Peyer's patch (tissue), 4 donors: ENCODE measurements at regions not wholly inside any gene's neighbourhood (a gene's known extent, or its start where the extent isn't known, plus 50 kb on each side); places are given as distances from the start of the nearest gene placed in this dataset.

Source experiments
- DNase-seq, 3 donors: peaks; one replicate each; pipeline ENCODE4 v3.0.0-alpha.2; 2017 to 2019
- H3K27ac ChIP-seq, 4 donors: fragments of 200-600 bp; sonication (generic); one replicate each; pipeline ENCODE4 v1.5.1; 2016 to 2019
- H3K27me3 ChIP-seq, 2 donors: fragments of 200-600 bp; sonication (generic); one replicate each; pipeline ENCODE4 v1.5.1; 2019
- H3K36me3 ChIP-seq, 3 donors: fragments of 200-600 bp; sonication (generic); one replicate each; pipeline ENCODE4 v1.5.1; 2016 to 2019
- H3K4me1 ChIP-seq, 4 donors: fragments of 200-600 bp; sonication (generic); one replicate each; pipeline ENCODE4 v1.5.1; 2016 to 2019
- H3K4me3 ChIP-seq, 4 donors: fragments of 200-600 bp; sonication (generic); 1 replicate in 3 of 4; 2 replicates in 1 of 4; pipeline ENCODE4 v1.5.1; 2016 to 2019; ENCODE audit warnings: mild to moderate bottlenecking in 1 of 4
- H3K9me3 ChIP-seq, 4 donors: fragments of 200-600 bp; sonication (generic); one replicate each; pipeline ENCODE4 v1.5.1; 2016 to 2019; ENCODE audit warnings: mild to moderate bottlenecking in 1 of 4
- POLR2A ChIP-seq, 2 donors: fragments of 450-650 bp; IDR thresholded peaks; one replicate each; pipeline ENCODE4 v1.5.1; 2017; ENCODE audit warnings: antibody characterized with exemption in 2 of 2, mild to moderate bottlenecking in 2 of 2, moderate library complexity in 2 of 2
- TF ChIP-seq, protein P1 (sequence below), 6 experiments: fragments of 450-650 bp in 4 of 6; fragments of 200-600 bp in 2 of 6; sonication (generic) in 1 of 6; IDR thresholded peaks; one replicate each; pipeline ENCODE4 v1.5.1; 2017 to 2019; ENCODE audit warnings: antibody characterized with exemption in 6 of 6, mild to moderate bottlenecking in 3 of 6, moderate library complexity in 1 of 6

DNA sequence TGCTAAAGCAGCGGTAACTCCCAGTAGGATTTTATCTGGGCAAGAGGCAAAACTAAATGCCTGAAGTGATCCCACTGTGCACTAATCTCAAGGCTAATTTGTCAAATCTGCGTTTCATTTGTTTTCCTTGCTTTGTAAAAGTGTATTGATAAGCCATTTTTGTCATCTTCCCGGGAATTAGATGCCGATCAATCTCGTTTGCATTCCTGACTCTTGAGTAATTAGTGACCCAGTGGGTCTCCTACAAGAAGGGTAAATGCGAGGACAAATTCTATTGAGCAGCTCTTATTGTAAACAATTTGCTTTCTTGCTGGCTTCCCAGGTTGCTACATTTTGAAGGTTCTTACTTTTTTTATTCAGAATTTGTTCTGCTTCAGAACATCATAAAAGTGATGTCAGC, 129.7 kb downstream of the EFNB2 start:
- no peak overlapping the region for H3K4me3 ChIP-seq

DNA sequence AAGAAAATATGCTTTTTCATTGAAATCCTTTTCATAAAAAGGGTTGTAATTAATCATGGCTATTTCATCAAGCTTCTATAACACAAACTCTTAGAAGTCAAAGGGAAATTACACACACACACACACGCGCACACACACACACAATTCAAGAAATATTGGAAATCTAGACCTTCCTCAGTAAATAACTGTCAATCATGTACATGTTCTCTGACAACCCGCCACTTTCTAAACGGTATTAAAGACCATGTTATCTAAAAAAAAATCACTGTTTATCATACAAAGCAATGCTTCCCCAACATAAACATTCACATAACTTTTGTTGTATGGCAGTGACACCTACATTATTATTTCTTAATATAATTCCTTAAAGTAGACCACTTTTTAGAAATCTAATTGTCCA, 132.2 kb downstream of the EFNB2 start:
- no peak for TF ChIP-seq POLR2A (IDR thresholded peaks at IDR 0.05)
- TF ChIP-seq, protein P1, sequence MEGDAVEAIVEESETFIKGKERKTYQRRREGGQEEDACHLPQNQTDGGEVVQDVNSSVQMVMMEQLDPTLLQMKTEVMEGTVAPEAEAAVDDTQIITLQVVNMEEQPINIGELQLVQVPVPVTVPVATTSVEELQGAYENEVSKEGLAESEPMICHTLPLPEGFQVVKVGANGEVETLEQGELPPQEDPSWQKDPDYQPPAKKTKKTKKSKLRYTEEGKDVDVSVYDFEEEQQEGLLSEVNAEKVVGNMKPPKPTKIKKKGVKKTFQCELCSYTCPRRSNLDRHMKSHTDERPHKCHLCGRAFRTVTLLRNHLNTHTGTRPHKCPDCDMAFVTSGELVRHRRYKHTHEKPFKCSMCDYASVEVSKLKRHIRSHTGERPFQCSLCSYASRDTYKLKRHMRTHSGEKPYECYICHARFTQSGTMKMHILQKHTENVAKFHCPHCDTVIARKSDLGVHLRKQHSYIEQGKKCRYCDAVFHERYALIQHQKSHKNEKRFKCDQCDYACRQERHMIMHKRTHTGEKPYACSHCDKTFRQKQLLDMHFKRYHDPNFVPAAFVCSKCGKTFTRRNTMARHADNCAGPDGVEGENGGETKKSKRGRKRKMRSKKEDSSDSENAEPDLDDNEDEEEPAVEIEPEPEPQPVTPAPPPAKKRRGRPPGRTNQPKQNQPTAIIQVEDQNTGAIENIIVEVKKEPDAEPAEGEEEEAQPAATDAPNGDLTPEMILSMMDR (IDR thresholded peaks at IDR 0.05): no peak
- no peaks in the 10 kb centered on the region for H3K36me3 ChIP-seq

More for the DNA sequence above, 129.7 kb downstream of the EFNB2 start:
- Histone ChIP-seq H3K36me3 (no peaks in the 10 kb centered on the region), H3K27me3 (no peaks in the 10 kb centered on the region), H3K4me1 (no peaks in the 10 kb centered on the region), H3K27ac (no peak overlapping the region), H3K9me3 (no peaks in the 10 kb centered on the region)
- no peak for DNase-seq
- no peak for TF ChIP-seq POLR2A (IDR thresholded peaks at IDR 0.05)
- TF ChIP-seq, protein P1 (IDR thresholded peaks at IDR 0.05): no peak

DNA sequence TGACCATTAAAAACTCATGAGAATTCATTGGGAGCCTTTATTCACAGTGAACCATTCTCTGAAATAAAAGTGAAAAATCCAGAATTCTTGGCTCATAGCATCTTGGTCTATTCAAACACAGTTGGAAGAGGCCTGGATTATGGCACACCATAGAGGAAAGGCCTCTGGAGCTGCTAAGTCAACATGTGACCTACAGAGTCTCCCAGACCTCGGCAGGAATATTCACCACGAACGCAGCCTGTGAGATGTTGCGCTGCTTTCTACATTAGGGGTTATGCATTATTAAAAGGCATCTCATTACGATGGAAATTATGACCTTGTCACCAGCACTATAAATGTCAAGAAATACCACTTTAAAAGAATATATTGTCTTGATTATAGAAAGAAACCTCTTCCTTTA, 132.6 kb downstream of the EFNB2 start:
- DNase-seq: no peak
- H3K9me3 ChIP-seq: no peaks in the 10 kb centered on the region
- H3K4me1 ChIP-seq: no peaks in the 10 kb centered on the region
- H3K27ac ChIP-seq: no peak overlapping the region
- no peaks in the 10 kb centered on the region for H3K27me3 ChIP-seq
- H3K4me3 ChIP-seq: no peak overlapping the region
- H3K36me3 ChIP-seq: no peaks in the 10 kb centered on the region
- TF ChIP-seq, protein P1 (IDR thresholded peaks at IDR 0.05): no peak
- no peak for TF ChIP-seq POLR2A (IDR thresholded peaks at IDR 0.05)

More for the DNA sequence above, 132.2 kb downstream of the EFNB2 start:
- Histone ChIP-seq H3K27ac (no peak overlapping the region), H3K4me1 (no peaks in the 10 kb centered on the region), H3K9me3 (no peaks in the 10 kb centered on the region), H3K4me3 (no peak overlapping the region), H3K27me3 (no peaks in the 10 kb centered on the region)
- no peak for DNase-seq

DNA sequence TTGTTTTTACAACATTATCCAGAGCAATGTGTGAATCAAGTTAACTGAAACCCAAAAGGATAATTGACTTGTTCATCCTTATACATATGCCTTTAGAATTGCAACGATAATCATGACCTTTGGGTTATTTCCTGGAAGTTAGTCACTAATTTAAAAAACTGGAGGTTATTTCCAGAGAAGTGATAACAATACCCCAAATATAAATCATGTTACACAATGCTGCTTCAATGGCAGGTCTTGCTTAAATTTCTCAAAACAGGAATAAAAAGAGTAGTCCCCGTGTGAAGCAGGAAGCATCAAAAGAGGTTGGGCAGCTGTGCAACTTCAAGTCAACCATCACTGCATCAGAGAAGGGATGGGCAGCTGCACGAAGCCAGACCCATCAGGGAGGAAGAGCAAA, 134.4 kb downstream of the EFNB2 start:
- no peak for TF ChIP-seq POLR2A (IDR thresholded peaks at IDR 0.05)
- TF ChIP-seq, protein P1 (IDR thresholded peaks at IDR 0.05): no peak
- H3K4me3 ChIP-seq: no peak overlapping the region
- H3K27me3 ChIP-seq: no peaks in the 10 kb centered on the region
- no peaks in the 10 kb centered on the region for H3K36me3 ChIP-seq
- DNase-seq: no peak
- no peaks in the 10 kb centered on the region for H3K4me1 ChIP-seq
- H3K27ac ChIP-seq: no peak overlapping the region
- H3K9me3 ChIP-seq: no peaks in the 10 kb centered on the region

DNA sequence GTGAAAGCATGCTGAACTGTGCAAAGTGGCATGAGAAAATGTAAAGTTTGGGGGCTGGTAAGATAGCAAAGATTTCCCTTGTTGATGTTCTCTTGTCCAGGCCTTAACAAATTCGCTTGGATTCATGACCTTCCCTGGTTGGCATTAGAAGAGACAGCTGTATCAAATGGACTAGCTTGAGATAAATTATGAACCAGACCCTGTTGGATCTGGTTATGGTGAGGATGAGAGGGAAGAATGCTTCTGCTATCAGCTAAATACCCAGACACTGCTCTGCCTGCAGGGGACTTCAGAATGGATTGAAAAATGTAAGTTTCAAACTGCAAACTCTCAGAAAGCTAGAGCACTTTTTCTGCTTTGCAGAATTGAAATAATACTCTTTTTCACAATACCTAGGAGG, 135.2 kb downstream of the EFNB2 start:
- Histone ChIP-seq H3K36me3 (no peaks in the 10 kb centered on the region), H3K9me3 (no peaks in the 10 kb centered on the region), H3K4me3 (no peak overlapping the region), H3K27me3 (no peaks in the 10 kb centered on the region), H3K4me1 (no peaks in the 10 kb centered on the region), H3K27ac (no peak overlapping the region)
- no peak for DNase-seq
- no peak for TF ChIP-seq POLR2A (IDR thresholded peaks at IDR 0.05)
- TF ChIP-seq, protein P1 (IDR thresholded peaks at IDR 0.05): no peak

DNA sequence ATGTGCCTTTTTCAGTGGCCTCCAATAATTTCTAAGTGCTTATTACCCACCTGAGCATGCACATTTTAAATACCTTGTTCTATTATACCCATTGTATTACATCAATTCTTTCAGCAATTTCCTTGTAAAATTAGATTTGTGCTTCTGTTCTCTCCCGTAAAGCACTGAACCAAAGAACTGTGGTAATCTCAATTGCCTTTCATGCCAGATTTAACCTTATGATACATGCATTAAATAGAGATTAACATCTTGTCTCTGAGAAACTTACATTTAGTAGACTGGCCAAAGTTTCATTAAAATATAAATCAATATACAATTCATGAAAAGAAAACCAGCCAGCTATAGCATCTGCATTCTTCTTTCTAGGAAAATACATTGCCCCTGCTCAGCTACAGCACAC, 137.2 kb downstream of the EFNB2 start:
- TF ChIP-seq, protein P1 (IDR thresholded peaks at IDR 0.05): no peak
- no peaks in the 10 kb centered on the region for H3K27me3 ChIP-seq
- H3K36me3 ChIP-seq: no peaks in the 10 kb centered on the region
- H3K9me3 ChIP-seq: no peaks in the 10 kb centered on the region
- no peak for DNase-seq
- H3K4me3 ChIP-seq: no peak overlapping the region
- H3K27ac ChIP-seq: no peak overlapping the region
- no peaks in the 10 kb centered on the region for H3K4me1 ChIP-seq
